ENCODE measurements at regions not wholly inside any gene's neighbourhood (a gene's known extent, or its start where the extent isn't known, plus 50 kb on each side); places are given as distances from the start of the nearest gene placed in this dataset.
"Not testable (repeated sequence)": the region's sequence is repeated elsewhere in the genome, so short reads cannot be mapped to it uniquely, and the experiment has no call there.

DNA sequence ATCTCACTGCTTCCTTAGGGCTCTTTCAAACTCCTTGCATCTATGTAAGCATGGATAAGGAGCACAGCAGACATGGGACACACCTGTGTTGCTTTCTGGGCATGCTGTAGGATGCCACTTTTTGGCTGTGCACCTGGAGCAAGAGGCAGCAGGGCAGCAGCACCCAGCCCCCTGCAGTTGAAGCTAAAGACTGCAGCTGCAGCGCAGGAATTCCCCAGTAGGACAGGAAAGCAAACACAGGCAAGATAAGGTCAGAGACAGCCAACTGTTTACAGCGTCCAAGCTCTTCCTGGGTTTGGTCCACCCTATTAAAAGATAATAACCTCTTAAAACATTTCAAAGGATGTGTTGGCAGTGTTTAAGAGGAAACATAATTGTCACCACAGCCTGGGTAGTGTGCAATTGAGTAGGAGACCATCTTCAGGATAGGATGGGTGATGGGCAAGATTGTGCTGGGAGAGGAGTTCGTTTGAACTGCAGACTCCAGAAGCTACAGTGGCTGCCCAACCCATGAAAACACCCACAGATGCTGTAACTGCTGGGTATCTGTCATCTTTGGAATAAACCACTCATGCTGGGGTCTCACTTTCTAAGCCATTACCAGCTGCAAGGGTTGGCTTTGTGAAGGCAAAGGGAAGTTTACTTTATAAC lies 242.3 kb upstream of the PLGLB1 start:
- not testable (repeated sequence) for TF ChIP-seq POLR2A (IDR thresholded peaks at IDR 0.05)
- TF ChIP-seq, protein P1, sequence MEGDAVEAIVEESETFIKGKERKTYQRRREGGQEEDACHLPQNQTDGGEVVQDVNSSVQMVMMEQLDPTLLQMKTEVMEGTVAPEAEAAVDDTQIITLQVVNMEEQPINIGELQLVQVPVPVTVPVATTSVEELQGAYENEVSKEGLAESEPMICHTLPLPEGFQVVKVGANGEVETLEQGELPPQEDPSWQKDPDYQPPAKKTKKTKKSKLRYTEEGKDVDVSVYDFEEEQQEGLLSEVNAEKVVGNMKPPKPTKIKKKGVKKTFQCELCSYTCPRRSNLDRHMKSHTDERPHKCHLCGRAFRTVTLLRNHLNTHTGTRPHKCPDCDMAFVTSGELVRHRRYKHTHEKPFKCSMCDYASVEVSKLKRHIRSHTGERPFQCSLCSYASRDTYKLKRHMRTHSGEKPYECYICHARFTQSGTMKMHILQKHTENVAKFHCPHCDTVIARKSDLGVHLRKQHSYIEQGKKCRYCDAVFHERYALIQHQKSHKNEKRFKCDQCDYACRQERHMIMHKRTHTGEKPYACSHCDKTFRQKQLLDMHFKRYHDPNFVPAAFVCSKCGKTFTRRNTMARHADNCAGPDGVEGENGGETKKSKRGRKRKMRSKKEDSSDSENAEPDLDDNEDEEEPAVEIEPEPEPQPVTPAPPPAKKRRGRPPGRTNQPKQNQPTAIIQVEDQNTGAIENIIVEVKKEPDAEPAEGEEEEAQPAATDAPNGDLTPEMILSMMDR (IDR thresholded peaks at IDR 0.05) = not testable (repeated sequence)
